Amniotic stem cell (primary cell): ENCODE measurements at regions not wholly inside any gene's neighbourhood (a gene's known extent, or its start where the extent isn't known, plus 50 kb on each side); places are given as distances from the start of the nearest gene placed in this dataset.

ENCODE experiments used
- DNase-seq: peaks from one replicate; lab custom pipeline; 2025; lab: John Stamatoyannopoulos, UW

- DNase-seq, result no peak
Measured at GRCh38 chr2:234247453-234248180, 197.1 kb downstream of the SPP2 start.

- peak; percentile 65 for DNase-seq
Measured at GRCh38 chr2:234245945-234246344, 195.4 kb downstream of the SPP2 start.

- DNase-seq, result no peak
Measured at GRCh38 chr2:234243871-234244565, 193.5 kb downstream of the SPP2 start.

GRCh38 chr2:234242459-234242836 lies 191.9 kb downstream of the SPP2 start:
- DNase-seq, result no peak

DNA sequence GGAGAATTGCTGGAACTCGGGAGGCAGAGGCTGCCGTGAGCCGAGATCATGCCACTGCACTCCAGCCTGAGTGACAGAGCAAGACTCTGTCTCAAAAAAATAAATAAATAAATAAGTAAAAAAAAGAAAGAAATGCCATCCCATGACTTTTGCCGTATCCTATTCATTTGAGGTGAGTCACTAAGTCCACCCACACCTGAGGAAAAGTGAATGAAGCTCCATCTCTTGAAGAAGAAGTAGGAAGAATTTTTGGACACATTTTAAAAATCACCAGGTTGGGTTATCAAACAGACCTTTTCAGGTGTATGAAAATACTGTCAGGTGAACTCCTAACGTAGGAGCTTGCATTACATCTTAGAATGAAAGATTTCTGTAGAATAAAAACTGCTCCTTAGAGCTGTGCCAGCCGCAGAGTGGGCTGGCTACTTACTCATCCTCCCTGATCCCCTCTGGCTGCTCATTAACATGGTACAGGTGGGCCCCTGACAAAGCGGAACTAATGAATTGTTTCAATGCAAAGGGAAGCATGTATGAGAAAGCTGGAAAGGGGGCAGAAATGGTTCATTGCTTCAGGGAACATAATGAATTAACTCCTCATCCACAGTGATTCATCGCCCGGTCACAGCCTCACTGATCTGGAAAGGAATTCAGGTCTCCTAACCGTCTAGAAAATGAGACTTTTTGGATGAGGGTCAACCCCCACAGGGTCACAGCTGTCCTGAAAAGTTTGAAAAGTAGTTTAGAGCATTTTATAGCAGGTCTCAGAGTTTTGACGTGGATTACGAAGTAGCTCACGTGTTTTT lies 191.4 kb downstream of the SPP2 start:
- DNase-seq, result peak; percentile 40

DNA sequence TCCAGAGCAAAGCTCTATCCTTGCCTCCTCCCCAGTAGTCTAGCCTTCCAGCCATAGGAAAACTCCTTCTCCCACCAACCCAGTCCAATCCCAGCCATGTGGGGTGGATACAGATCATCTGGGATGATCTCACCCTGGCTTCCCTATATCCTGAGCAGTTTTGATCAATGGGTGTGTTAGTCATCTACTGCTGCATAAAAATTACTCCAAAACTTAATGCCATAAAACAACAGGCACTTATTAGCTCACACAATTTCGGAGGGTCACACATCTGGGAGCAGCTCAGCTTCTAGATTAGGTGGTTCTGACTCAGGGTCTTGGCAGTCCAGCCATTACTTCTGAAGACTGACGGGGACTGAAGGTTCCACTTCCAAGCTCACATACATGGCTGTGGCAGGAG lies 190.4 kb downstream of the SPP2 start:
- no peak for DNase-seq

DNA sequence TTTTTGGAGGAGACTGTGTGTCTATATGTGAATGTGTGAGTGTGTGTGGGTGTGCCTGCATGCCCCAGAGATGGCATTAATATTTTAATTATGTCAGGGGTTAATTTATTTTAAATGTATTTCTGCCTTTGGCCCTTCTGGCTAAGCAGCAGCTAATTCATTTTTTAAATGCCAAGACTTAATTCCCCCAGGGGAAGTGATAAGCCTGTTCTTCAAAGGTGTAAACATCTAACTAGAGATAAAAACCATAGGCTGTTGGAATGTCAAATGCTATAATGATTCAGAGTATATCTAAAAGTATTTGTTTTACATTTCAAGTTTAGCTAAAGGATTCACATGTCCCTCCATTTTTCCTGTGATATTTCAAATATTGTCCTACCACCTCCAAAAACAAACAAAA lies 184.7 kb downstream of the SPP2 start:
- no peak for DNase-seq

GRCh38 chr2:234231460-234231859 lies 181.0 kb downstream of the SPP2 start:
- DNase-seq, result no peak

DNA sequence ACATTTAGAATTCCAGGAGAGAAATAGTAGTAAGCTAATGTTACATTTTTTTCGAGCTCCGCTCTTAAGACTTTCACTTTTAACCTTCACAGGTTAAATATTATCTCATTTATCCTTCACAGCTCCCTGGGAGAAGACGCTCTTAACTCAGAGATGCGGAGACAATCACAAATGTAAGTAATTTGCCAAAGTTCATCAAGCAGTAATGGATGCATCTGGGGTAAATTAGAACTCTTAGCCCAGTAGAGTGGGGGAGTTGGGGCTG lies 168.5 kb downstream of the SPP2 start:
- no peak for DNase-seq

DNA sequence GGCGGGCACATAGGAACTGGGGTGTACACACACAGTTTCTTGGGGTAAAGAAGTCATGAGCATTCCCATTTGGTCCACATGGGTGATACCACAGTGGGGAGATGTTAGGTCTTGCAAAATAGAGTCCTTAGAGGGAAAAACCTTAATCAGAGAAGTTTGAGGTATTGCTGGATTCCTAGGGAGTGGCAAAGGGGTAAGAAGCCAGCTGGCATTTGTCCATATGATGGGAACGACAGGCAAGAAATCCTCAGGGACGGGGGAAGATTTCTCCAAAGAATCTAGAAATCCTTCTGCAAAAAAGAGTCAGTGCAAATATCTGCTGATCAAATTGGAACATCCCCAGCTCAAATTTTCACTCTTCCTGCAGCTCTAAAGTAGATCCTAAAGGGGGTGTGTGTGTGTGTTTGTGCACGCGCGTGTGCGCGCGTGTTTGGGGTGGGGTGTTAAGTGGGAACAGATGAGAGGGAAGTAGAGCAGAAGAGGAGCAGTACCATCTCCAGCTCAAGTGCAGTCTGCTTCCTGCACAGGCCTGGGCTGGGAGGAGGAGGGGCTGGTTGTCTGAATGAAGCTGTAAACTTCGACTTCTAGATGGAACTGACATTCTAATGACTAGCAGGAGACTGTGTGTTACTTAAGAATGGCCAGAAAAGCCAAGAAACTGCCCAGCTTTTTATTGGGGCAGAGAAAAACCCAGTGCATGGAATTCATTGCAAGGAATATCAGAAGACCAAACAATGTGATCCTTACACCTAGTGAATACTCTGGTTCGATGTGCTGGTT lies 168.0 kb downstream of the SPP2 start:
- no peak for DNase-seq

DNA sequence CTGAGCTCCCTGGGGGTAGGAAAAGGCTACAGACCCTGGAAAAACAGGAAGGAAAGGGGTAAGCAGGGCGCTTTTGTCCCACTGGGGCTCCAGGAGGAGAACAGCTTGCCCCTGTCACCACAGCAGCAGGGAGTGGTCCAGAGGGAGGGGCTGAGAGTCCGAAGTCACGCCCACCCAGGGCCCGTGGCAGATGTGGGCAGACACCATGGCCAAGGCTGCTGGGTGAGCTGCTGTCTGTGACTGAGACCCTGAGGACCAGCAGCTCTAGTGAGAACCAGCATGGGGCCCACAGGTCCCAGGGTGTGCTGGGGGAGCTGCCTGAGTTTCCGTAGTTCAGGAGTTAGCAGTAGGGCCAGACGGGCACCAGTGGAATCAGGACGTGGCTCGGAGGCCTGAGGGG lies 162.0 kb downstream of the SPP2 start:
- DNase-seq, result no peak

- DNase-seq, result no peak
Measured at GRCh38 chr2:234211797-234212196, 161.3 kb downstream of the SPP2 start.

- DNase-seq, result no peak
Measured at GRCh38 chr2:234206738-234207137, 156.2 kb downstream of the SPP2 start.

GRCh38 chr2:234204480-234204879 lies 154.0 kb downstream of the SPP2 start:
- DNase-seq, result no peak

GRCh38 chr2:234203135-234203984 lies 152.9 kb downstream of the SPP2 start:
- peak; percentile 79 for DNase-seq

DNA sequence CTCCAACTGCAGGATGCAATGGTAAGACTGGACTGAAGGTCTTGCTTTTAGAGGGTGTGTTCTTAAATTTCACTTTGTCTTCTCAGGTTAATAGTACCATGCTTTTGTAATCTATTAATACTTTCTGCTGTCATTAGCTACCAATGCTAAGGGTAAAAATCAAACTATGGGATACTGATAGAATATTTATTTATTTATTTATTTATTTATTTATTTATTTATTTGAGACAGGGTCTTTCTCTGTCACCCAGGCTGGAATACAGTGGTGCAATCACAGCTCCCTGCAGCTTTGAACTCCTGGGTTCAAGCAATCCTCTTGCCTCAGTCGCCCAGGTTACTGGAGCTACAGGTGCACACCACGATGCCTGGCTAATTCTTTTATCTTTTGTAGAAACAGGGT lies 152.1 kb downstream of the SPP2 start:
- no peak for DNase-seq

- no peak for DNase-seq
Measured at GRCh38 chr2:234199996-234200395, 149.5 kb downstream of the SPP2 start.

DNA sequence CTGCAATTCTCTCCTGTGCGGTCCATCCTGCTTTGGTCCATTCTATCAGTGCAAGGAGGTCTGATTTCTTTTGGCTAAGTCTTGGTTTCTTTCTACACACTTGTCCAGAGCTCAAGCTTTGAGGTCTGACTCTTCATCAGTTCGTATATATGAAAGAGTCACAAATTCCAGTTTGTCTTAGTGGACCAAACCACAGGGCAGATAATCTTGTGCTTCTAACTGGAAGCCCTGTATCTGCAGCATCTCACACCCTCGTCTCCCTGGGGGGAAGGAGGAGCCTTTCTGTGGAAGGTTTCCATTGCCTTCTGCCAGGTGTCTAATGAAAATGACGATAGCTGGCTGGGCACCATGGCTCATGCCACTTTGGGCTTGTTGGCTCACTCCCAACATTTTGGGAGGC lies 148.5 kb downstream of the SPP2 start:
- no peak for DNase-seq

DNA sequence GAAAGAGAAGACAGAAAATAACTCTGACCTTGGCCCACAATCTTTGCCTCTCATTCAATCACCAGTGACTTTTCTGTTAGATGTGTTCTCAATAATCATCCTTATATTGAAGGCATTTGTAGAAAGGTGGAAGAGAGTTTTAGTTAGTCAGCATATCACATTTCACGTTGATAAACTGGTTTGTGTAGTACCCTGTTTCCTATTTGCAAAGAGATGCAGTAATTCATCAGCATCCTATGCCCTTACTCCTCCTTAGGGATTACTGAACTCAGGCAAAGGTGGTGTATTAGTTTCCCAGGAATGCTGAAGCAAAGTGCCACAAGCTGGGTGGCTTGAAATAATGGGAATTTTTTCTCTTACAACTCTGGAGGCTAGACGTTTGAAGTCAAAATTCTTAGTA lies 145.0 kb downstream of the SPP2 start:
- DNase-seq, result no peak

- DNase-seq, result no peak
Measured at GRCh38 chr2:234193977-234194563, 143.6 kb downstream of the SPP2 start.

- DNase-seq, result no peak
Measured at GRCh38 chr2:234191819-234192407, 141.4 kb downstream of the SPP2 start.
